MM.1S (cell line): ENCODE measurements at regions not wholly inside any gene's neighbourhood (a gene's known extent, or its start where the extent isn't known, plus 50 kb on each side); places are given as distances from the start of the nearest gene placed in this dataset.

Source experiments
- EZH2 ChIP-seq: fragments of 300-600 bp; sonication (generic); optimal IDR thresholded peaks from 2 replicates; pipeline ENCODE3; 2017; ENCODE audit warnings: low read depth, mild to moderate bottlenecking, antibody characterized with exemption, low read length, mixed read lengths
- EZH2phosphoT487 ChIP-seq: fragments of 300-600 bp; sonication (generic); IDR thresholded peaks from 2 replicates; pipeline ENCODE4 v1.6.1; 2018; ENCODE audit warnings: antibody characterized with exemption, low read length
- TF ChIP-seq, protein P1 (sequence below): fragments of 300-600 bp; sonication (generic); IDR thresholded peaks from 2 replicates; pipeline ENCODE4 v1.5.1; 2016; ENCODE audit warnings: antibody characterized with exemption, low read length, mixed read lengths

GRCh38 chr14:58904776-58905175 is 267.0 kb downstream of the DACT1 start:
- TF ChIP-seq, protein P1, sequence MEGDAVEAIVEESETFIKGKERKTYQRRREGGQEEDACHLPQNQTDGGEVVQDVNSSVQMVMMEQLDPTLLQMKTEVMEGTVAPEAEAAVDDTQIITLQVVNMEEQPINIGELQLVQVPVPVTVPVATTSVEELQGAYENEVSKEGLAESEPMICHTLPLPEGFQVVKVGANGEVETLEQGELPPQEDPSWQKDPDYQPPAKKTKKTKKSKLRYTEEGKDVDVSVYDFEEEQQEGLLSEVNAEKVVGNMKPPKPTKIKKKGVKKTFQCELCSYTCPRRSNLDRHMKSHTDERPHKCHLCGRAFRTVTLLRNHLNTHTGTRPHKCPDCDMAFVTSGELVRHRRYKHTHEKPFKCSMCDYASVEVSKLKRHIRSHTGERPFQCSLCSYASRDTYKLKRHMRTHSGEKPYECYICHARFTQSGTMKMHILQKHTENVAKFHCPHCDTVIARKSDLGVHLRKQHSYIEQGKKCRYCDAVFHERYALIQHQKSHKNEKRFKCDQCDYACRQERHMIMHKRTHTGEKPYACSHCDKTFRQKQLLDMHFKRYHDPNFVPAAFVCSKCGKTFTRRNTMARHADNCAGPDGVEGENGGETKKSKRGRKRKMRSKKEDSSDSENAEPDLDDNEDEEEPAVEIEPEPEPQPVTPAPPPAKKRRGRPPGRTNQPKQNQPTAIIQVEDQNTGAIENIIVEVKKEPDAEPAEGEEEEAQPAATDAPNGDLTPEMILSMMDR: no peak
- TF ChIP-seq EZH2phosphoT487: no peak
- no peak for TF ChIP-seq EZH2
